ENCODE measurements at regions not wholly inside any gene's neighbourhood (a gene's known extent, or its start where the extent isn't known, plus 50 kb on each side); places are given as distances from the start of the nearest gene placed in this dataset.

DNA sequence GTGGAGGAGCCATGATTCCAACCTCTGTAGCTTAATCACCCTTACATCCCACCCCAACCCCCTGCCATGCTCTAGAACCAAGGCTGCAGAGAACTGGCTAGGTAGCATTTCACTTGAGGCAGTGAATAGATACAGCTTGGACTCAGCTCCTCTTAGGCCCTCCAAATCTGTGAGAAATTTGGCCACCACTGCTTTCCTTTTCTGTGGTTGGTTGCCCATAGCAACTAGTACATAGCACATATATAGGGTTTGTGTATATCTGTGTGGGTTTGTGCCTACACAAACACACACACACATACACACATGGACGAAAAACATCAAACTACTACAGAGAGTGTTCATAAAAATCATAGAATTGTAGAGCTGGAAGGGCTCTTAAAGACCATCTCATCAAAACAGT lies 52.0 kb upstream of the CCDC160 start:
- TF ChIP-seq POLR2A (IDR thresholded peaks at IDR 0.05; ENCODE audit: low read length), result no peak
- TF ChIP-seq NR3C1 (IDR thresholded peaks at IDR 0.05), result no peak
- TF ChIP-seq, protein P1, sequence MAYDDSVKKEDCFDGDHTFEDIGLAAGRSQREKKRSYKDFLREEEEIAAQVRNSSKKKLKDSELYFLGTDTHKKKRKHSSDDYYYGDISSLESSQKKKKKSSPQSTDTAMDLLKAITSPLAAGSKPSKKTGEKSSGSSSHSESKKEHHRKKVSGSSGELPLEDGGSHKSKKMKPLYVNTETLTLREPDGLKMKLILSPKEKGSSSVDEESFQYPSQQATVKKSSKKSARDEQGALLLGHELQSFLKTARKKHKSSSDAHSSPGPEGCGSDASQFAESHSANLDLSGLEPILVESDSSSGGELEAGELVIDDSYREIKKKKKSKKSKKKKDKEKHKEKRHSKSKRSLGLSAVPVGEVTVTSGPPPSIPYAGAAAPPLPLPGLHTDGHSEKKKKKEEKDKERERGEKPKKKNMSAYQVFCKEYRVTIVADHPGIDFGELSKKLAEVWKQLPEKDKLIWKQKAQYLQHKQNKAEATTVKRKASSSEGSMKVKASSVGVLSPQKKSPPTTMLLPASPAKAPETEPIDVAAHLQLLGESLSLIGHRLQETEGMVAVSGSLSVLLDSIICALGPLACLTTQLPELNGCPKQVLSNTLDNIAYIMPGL (CRISPR knock-in tag; IDR thresholded peaks at IDR 0.05; ENCODE audit: borderline replicate concordance), result no peak
- TF ChIP-seq, protein P2, sequence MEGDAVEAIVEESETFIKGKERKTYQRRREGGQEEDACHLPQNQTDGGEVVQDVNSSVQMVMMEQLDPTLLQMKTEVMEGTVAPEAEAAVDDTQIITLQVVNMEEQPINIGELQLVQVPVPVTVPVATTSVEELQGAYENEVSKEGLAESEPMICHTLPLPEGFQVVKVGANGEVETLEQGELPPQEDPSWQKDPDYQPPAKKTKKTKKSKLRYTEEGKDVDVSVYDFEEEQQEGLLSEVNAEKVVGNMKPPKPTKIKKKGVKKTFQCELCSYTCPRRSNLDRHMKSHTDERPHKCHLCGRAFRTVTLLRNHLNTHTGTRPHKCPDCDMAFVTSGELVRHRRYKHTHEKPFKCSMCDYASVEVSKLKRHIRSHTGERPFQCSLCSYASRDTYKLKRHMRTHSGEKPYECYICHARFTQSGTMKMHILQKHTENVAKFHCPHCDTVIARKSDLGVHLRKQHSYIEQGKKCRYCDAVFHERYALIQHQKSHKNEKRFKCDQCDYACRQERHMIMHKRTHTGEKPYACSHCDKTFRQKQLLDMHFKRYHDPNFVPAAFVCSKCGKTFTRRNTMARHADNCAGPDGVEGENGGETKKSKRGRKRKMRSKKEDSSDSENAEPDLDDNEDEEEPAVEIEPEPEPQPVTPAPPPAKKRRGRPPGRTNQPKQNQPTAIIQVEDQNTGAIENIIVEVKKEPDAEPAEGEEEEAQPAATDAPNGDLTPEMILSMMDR (IDR thresholded peaks at IDR 0.05), result no peak
- TF ChIP-seq RCOR1 (IDR thresholded peaks at IDR 0.05; ENCODE audit: low read depth, low read length), result no peak
- TF ChIP-seq CEBPB (IDR thresholded peaks at IDR 0.05), result no peak
- TF ChIP-seq RAD21 (conservative IDR thresholded peaks at IDR 0.05 in 1 of 2, IDR thresholded peaks at IDR 0.05 in 1 of 2), result no peak
- TF ChIP-seq HDAC2 (IDR thresholded peaks at IDR 0.05), result no peak
- TF ChIP-seq CHD4 (IDR thresholded peaks at IDR 0.05; ENCODE audit: borderline replicate concordance), result no peak
- TF ChIP-seq FOSB (CRISPR knock-in tag; IDR thresholded peaks at IDR 0.05), result no peak

Data from A549 (cell line).